WTC11 (cell line): ENCODE measurements at regions not wholly inside any gene's neighbourhood (a gene's known extent, or its start where the extent isn't known, plus 50 kb on each side); places are given as distances from the start of the nearest gene placed in this dataset.

Experiments
- ATAC-seq: fragments of 200-7000 bp; cut with Tn5 transposase; 2 replicates; pipeline ENCODE4 v1.10.0; 2021; ENCODE audit warnings: mild to moderate bottlenecking, moderate library complexity
- CTCF ChIA-PET: fragments of 300-600 bp; sonication (Branson Sonifier 250); formaldehyde crosslinking; loops from one replicate; lab custom pipeline; 2021; ENCODE audit warnings: antibody characterized with exemption; lab: Charles Lee
- POLR2A ChIA-PET: fragments of 350-600 bp; sonication (Branson Sonifier 250); formaldehyde crosslinking; loops from one replicate; lab custom pipeline; 2021; ENCODE audit warnings: antibody characterized with exemption; lab: Charles Lee
- DNase-seq: peaks from one replicate; pipeline ENCODE4 v3.0.0; 2021; ENCODE audit warnings: low spot score
- H3K27ac Mint-ChIP-seq: 2 replicates; pipeline ENCODE4 v1.8.0; 2021; ENCODE audit warnings: mixed read lengths
- H3K27me3 Mint-ChIP-seq: 2 replicates; pipeline ENCODE4 v1.8.0; 2021; ENCODE audit warnings: low read depth, mild to moderate bottlenecking, moderate library complexity, mixed read lengths
- H3K36me3 Mint-ChIP-seq: 2 replicates; pipeline ENCODE4 v1.8.0; 2021; ENCODE audit warnings: mixed read lengths
- H3K4me1 Mint-ChIP-seq: 2 replicates; pipeline ENCODE4 v1.8.0; 2022; ENCODE audit warnings: mixed read lengths
- H3K4me3 Mint-ChIP-seq: 2 replicates; pipeline ENCODE4 v1.8.0; 2021; ENCODE audit warnings: mild to moderate bottlenecking, moderate library complexity, mixed read lengths
- H3K9me3 Mint-ChIP-seq: 2 replicates; pipeline ENCODE4 v1.8.0; 2021; ENCODE audit warnings: mixed read lengths
- CBFB ChIP-seq: sonication (generic); formaldehyde crosslinking; IDR thresholded peaks from 2 replicates; pipeline ENCODE4 v1.8.1; 2022; ENCODE audit warnings: mild to moderate bottlenecking, low read depth, missing genetic modification reagents
- IRF2 ChIP-seq: sonication (generic); formaldehyde crosslinking; IDR thresholded peaks from 2 replicates; pipeline ENCODE4 v1.8.0; 2022; ENCODE audit warnings: low read depth, missing genetic modification reagents, borderline replicate concordance
- MYBL2 ChIP-seq: sonication (generic); formaldehyde crosslinking; IDR thresholded peaks from 2 replicates; pipeline ENCODE4 v1.8.1; 2023; ENCODE audit warnings: mild to moderate bottlenecking, moderate library complexity, missing genetic modification reagents
- NR3C1 ChIP-seq: sonication (generic); formaldehyde crosslinking; conservative IDR thresholded peaks from 2 replicates; pipeline ENCODE4 v1.8.1; 2023; ENCODE audit warnings: low read depth, mild to moderate bottlenecking, missing genetic modification reagents
- SMAD3 ChIP-seq: sonication (generic); formaldehyde crosslinking; IDR thresholded peaks from 2 replicates; pipeline ENCODE4 v1.8.0; 2022; ENCODE audit warnings: missing genetic modification reagents, mild to moderate bottlenecking, borderline replicate concordance
- ZBTB21 ChIP-seq: sonication (generic); formaldehyde crosslinking; IDR thresholded peaks from 2 replicates; pipeline ENCODE4 v1.8.1; 2023; ENCODE audit warnings: mild to moderate bottlenecking, missing genetic modification reagents, borderline replicate concordance
- ZNF671 ChIP-seq: fragments of 250-450 bp; sonication (Bioruptor Pico); IDR thresholded peaks from 2 replicates; pipeline ENCODE4 v1.8.0; 2021; ENCODE audit warnings: mild to moderate bottlenecking
- TF ChIP-seq, protein P1 (sequence below): sonication (generic); formaldehyde crosslinking; conservative IDR thresholded peaks from 2 replicates; pipeline ENCODE4 v1.8.1; 2023; ENCODE audit warnings: mild to moderate bottlenecking, low read depth, missing genetic modification reagents, moderate library complexity
- TF ChIP-seq, protein P2 (sequence below): sonication (generic); formaldehyde crosslinking; IDR thresholded peaks from 2 replicates; pipeline ENCODE4 v1.8.1; 2022; ENCODE audit warnings: low read depth, mild to moderate bottlenecking, moderate library complexity, missing genetic modification reagents, borderline replicate concordance
- TF ChIP-seq, protein P3 (sequence below): fragments of 200-600 bp; IDR thresholded peaks from 2 replicates; pipeline ENCODE4 v1.8.0; 2022; ENCODE audit warnings: antibody characterized with exemption
- TF ChIP-seq, protein P4 (sequence below): sonication (generic); formaldehyde crosslinking; IDR thresholded peaks from 2 replicates; pipeline ENCODE4 v1.8.1; 2023; ENCODE audit warnings: mild to moderate bottlenecking, missing genetic modification reagents, borderline replicate concordance
- TF ChIP-seq, protein P5 (sequence below): fragments of 250-450 bp; sonication (Bioruptor Pico); IDR thresholded peaks from 2 replicates; pipeline ENCODE4 v1.9.0; 2021; ENCODE audit warnings: mild to moderate bottlenecking, borderline replicate concordance
- TF ChIP-seq, protein P6 (sequence below): fragments of 250-450 bp; sonication (Bioruptor Pico); conservative IDR thresholded peaks from 2 replicates; pipeline ENCODE4 v1.9.0; 2021; ENCODE audit warnings: mild to moderate bottlenecking
- TF ChIP-seq, protein P7 (sequence below): sonication (generic); formaldehyde crosslinking; IDR thresholded peaks from 2 replicates; pipeline ENCODE4 v1.8.1; 2022; ENCODE audit warnings: mild to moderate bottlenecking, moderate library complexity, missing genetic modification reagents
- TF ChIP-seq, protein P8 (sequence below): sonication (generic); formaldehyde crosslinking; IDR thresholded peaks from 2 replicates; pipeline ENCODE4 v1.8.1; 2023; ENCODE audit warnings: mild to moderate bottlenecking, missing genetic modification reagents
- TF ChIP-seq, protein P9 (sequence below): sonication (generic); formaldehyde crosslinking; IDR thresholded peaks from 2 replicates; pipeline ENCODE4 v1.8.1; 2023; ENCODE audit warnings: mild to moderate bottlenecking, missing genetic modification reagents

DNA sequence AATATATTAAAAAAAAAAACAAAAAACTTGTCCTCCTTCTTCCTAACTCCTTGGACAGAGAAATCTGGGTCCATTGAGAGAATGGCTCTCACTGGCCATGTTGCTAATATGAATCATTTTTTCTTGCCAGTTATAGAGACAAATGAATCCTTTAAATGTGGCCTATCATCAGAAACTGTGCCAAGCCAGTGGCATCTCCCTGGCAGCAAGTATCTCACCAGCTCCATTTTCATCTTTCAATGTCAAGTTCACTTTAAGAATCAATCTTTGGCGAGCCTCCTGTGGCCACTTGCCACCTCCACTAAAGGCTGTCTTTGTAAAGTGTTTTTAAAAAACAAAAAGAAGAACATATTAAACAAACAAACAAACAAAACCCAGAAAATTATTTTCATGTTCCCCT is 202.5 kb downstream of the TUSC7 start:
- ATAC-seq (no peak), DNase-seq (no peak)
- H3K27ac Mint-ChIP-seq = no peak overlapping the region
- peaks cover 4% of the 10 kb centered on the region for H3K36me3 Mint-ChIP-seq
- H3K4me1 Mint-ChIP-seq = no peaks in the 10 kb centered on the region
- H3K4me3 Mint-ChIP-seq = no peak overlapping the region
- POLR2A ChIA-PET = no interaction called here
- CTCF ChIA-PET = no interaction called here
- peaks cover 7% of the 10 kb centered on the region for H3K9me3 Mint-ChIP-seq
- no peaks in the 10 kb centered on the region for H3K27me3 Mint-ChIP-seq
- TF ChIP-seq, protein P1, sequence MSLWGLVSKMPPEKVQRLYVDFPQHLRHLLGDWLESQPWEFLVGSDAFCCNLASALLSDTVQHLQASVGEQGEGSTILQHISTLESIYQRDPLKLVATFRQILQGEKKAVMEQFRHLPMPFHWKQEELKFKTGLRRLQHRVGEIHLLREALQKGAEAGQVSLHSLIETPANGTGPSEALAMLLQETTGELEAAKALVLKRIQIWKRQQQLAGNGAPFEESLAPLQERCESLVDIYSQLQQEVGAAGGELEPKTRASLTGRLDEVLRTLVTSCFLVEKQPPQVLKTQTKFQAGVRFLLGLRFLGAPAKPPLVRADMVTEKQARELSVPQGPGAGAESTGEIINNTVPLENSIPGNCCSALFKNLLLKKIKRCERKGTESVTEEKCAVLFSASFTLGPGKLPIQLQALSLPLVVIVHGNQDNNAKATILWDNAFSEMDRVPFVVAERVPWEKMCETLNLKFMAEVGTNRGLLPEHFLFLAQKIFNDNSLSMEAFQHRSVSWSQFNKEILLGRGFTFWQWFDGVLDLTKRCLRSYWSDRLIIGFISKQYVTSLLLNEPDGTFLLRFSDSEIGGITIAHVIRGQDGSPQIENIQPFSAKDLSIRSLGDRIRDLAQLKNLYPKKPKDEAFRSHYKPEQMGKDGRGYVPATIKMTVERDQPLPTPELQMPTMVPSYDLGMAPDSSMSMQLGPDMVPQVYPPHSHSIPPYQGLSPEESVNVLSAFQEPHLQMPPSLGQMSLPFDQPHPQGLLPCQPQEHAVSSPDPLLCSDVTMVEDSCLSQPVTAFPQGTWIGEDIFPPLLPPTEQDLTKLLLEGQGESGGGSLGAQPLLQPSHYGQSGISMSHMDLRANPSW (CRISPR knock-in tag) = no peak
- TF ChIP-seq, protein P2, sequence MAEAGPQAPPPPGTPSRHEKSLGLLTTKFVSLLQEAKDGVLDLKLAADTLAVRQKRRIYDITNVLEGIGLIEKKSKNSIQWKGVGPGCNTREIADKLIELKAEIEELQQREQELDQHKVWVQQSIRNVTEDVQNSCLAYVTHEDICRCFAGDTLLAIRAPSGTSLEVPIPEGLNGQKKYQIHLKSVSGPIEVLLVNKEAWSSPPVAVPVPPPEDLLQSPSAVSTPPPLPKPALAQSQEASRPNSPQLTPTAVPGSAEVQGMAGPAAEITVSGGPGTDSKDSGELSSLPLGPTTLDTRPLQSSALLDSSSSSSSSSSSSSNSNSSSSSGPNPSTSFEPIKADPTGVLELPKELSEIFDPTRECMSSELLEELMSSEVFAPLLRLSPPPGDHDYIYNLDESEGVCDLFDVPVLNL (CRISPR knock-in tag) = no peak
- TF ChIP-seq MYBL2 (CRISPR knock-in tag) = no peak
- no peak for TF ChIP-seq ZNF671 (CRISPR knock-in tag)
- no peak for TF ChIP-seq ZBTB21 (CRISPR knock-in tag)
- TF ChIP-seq, protein P3, sequence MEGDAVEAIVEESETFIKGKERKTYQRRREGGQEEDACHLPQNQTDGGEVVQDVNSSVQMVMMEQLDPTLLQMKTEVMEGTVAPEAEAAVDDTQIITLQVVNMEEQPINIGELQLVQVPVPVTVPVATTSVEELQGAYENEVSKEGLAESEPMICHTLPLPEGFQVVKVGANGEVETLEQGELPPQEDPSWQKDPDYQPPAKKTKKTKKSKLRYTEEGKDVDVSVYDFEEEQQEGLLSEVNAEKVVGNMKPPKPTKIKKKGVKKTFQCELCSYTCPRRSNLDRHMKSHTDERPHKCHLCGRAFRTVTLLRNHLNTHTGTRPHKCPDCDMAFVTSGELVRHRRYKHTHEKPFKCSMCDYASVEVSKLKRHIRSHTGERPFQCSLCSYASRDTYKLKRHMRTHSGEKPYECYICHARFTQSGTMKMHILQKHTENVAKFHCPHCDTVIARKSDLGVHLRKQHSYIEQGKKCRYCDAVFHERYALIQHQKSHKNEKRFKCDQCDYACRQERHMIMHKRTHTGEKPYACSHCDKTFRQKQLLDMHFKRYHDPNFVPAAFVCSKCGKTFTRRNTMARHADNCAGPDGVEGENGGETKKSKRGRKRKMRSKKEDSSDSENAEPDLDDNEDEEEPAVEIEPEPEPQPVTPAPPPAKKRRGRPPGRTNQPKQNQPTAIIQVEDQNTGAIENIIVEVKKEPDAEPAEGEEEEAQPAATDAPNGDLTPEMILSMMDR = no peak
- TF ChIP-seq, protein P4, sequence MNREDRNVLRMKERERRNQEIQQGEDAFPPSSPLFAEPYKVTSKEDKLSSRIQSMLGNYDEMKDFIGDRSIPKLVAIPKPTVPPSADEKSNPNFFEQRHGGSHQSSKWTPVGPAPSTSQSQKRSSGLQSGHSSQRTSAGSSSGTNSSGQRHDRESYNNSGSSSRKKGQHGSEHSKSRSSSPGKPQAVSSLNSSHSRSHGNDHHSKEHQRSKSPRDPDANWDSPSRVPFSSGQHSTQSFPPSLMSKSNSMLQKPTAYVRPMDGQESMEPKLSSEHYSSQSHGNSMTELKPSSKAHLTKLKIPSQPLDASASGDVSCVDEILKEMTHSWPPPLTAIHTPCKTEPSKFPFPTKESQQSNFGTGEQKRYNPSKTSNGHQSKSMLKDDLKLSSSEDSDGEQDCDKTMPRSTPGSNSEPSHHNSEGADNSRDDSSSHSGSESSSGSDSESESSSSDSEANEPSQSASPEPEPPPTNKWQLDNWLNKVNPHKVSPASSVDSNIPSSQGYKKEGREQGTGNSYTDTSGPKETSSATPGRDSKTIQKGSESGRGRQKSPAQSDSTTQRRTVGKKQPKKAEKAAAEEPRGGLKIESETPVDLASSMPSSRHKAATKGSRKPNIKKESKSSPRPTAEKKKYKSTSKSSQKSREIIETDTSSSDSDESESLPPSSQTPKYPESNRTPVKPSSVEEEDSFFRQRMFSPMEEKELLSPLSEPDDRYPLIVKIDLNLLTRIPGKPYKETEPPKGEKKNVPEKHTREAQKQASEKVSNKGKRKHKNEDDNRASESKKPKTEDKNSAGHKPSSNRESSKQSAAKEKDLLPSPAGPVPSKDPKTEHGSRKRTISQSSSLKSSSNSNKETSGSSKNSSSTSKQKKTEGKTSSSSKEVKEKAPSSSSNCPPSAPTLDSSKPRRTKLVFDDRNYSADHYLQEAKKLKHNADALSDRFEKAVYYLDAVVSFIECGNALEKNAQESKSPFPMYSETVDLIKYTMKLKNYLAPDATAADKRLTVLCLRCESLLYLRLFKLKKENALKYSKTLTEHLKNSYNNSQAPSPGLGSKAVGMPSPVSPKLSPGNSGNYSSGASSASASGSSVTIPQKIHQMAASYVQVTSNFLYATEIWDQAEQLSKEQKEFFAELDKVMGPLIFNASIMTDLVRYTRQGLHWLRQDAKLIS = no peak
- TF ChIP-seq, protein P5, sequence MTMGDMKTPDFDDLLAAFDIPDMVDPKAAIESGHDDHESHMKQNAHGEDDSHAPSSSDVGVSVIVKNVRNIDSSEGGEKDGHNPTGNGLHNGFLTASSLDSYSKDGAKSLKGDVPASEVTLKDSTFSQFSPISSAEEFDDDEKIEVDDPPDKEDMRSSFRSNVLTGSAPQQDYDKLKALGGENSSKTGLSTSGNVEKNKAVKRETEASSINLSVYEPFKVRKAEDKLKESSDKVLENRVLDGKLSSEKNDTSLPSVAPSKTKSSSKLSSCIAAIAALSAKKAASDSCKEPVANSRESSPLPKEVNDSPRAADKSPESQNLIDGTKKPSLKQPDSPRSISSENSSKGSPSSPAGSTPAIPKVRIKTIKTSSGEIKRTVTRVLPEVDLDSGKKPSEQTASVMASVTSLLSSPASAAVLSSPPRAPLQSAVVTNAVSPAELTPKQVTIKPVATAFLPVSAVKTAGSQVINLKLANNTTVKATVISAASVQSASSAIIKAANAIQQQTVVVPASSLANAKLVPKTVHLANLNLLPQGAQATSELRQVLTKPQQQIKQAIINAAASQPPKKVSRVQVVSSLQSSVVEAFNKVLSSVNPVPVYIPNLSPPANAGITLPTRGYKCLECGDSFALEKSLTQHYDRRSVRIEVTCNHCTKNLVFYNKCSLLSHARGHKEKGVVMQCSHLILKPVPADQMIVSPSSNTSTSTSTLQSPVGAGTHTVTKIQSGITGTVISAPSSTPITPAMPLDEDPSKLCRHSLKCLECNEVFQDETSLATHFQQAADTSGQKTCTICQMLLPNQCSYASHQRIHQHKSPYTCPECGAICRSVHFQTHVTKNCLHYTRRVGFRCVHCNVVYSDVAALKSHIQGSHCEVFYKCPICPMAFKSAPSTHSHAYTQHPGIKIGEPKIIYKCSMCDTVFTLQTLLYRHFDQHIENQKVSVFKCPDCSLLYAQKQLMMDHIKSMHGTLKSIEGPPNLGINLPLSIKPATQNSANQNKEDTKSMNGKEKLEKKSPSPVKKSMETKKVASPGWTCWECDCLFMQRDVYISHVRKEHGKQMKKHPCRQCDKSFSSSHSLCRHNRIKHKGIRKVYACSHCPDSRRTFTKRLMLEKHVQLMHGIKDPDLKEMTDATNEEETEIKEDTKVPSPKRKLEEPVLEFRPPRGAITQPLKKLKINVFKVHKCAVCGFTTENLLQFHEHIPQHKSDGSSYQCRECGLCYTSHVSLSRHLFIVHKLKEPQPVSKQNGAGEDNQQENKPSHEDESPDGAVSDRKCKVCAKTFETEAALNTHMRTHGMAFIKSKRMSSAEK (CRISPR knock-in tag) = no peak
- TF ChIP-seq IRF2 = no peak
- TF ChIP-seq, protein P6, sequence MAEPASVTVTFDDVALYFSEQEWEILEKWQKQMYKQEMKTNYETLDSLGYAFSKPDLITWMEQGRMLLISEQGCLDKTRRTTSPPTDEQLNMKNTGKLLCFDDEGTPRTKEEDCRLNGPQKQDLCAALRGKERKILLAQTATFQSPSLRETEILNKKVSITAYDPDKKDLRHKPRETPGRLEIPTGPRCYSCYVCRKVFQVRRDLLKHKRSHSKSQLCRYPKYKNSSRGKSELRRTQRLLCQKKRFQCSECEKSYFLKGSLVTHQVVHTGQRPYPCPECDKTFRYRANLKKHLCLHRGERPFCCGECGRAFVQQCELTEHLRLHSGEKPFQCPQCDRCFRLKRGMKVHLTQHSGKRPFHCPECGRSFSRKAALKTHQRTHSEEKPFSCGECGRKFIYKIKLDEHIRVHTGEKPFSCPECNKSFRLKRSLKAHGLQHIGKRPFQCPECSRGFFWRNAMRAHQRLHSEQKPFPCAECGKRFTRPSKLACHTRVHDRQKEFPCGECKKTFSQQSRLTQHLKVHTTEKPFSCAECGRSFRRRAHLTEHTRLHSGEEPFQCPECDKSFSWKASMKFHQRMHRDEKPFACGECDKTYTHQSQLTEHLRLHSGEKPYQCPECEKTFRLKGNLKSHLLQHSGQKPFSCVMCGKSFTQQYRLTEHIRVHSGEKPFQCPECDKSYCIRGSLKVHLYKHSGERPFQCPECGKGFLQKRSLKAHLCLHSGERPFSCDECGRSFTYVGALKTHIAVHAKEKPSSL (CRISPR knock-in tag) = no peak
- TF ChIP-seq SMAD3 (CRISPR knock-in tag) = no peak
- TF ChIP-seq, protein P7, sequence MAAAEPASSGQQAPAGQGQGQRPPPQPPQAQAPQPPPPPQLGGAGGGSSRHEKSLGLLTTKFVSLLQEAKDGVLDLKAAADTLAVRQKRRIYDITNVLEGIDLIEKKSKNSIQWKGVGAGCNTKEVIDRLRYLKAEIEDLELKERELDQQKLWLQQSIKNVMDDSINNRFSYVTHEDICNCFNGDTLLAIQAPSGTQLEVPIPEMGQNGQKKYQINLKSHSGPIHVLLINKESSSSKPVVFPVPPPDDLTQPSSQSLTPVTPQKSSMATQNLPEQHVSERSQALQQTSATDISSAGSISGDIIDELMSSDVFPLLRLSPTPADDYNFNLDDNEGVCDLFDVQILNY (CRISPR knock-in tag) = no peak
- TF ChIP-seq NR3C1 = no peak
- TF ChIP-seq, protein P8, sequence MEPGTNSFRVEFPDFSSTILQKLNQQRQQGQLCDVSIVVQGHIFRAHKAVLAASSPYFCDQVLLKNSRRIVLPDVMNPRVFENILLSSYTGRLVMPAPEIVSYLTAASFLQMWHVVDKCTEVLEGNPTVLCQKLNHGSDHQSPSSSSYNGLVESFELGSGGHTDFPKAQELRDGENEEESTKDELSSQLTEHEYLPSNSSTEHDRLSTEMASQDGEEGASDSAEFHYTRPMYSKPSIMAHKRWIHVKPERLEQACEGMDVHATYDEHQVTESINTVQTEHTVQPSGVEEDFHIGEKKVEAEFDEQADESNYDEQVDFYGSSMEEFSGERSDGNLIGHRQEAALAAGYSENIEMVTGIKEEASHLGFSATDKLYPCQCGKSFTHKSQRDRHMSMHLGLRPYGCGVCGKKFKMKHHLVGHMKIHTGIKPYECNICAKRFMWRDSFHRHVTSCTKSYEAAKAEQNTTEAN (CRISPR knock-in tag) = no peak
- TF ChIP-seq CBFB (CRISPR knock-in tag) = no peak
- TF ChIP-seq, protein P9, sequence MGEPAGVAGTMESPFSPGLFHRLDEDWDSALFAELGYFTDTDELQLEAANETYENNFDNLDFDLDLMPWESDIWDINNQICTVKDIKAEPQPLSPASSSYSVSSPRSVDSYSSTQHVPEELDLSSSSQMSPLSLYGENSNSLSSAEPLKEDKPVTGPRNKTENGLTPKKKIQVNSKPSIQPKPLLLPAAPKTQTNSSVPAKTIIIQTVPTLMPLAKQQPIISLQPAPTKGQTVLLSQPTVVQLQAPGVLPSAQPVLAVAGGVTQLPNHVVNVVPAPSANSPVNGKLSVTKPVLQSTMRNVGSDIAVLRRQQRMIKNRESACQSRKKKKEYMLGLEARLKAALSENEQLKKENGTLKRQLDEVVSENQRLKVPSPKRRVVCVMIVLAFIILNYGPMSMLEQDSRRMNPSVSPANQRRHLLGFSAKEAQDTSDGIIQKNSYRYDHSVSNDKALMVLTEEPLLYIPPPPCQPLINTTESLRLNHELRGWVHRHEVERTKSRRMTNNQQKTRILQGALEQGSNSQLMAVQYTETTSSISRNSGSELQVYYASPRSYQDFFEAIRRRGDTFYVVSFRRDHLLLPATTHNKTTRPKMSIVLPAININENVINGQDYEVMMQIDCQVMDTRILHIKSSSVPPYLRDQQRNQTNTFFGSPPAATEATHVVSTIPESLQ (CRISPR knock-in tag) = no peak
